IMR-90 (cell line): ENCODE measurements at regions not wholly inside any gene's neighbourhood (a gene's known extent, or its start where the extent isn't known, plus 50 kb on each side); places are given as distances from the start of the nearest gene placed in this dataset.

Experiments
- ATAC-seq: fragments of 200-7000 bp; cut with Tn5 transposase; 2 replicates; pipeline ENCODE4 v1.9.1; 2020; ENCODE audit warnings: low read depth, mild to moderate bottlenecking, moderate library complexity
- BruUV-seq: library from RNA; stranded (reverse); fragments of 400-500 nt; replicated peaks from 2 replicates; lab custom pipeline; 2021; lab: Mats Ljungman, UMichigan
- CTCF ChIA-PET: fragments of 300-600 bp; formaldehyde crosslinking; extraction: SDS; loops from one replicate; lab custom pipeline; 2021; ENCODE audit warnings: antibody characterized with exemption; lab: Yijun Ruan, JAX
- POLR2A ChIA-PET: fragments of 300-600 bp; sonication (Branson Sonifier 250); formaldehyde crosslinking; loops from one replicate; lab custom pipeline; 2022; ENCODE audit warnings: antibody characterized with exemption; ENCODE audit not compliant: unreplicated experiment; lab: Charles Lee
- DNase-seq: peaks from one replicate; pipeline ENCODE4 v3.0.0; 2013
- H2AFZ ChIP-seq: replicated peaks from 2 replicates; pipeline ENCODE3; 2013; ENCODE audit warnings: low read length, mild to moderate bottlenecking; ENCODE audit not compliant: poor library complexity
- H2AK5ac ChIP-seq: 2 replicates; pipeline ENCODE4 v1.6.1; 2013; ENCODE audit warnings: low read depth, low read length, inconsistent platforms
- H2AK9ac ChIP-seq: replicated peaks from 2 replicates; pipeline ENCODE3; 2013; ENCODE audit warnings: mild to moderate bottlenecking, low read depth, low read length, moderate library complexity; ENCODE audit not compliant: poor library complexity
- H2BK120ac ChIP-seq: 2 replicates; pipeline ENCODE4 v1.6.1; 2013; ENCODE audit warnings: low read depth, low read length, inconsistent platforms
- H2BK15ac ChIP-seq: 3 replicates; pipeline ENCODE4 v1.6.1; 2013; ENCODE audit warnings: low read depth, low read length, inconsistent platforms
- H2BK20ac ChIP-seq: 2 replicates; pipeline ENCODE4 v1.6.1; 2013; ENCODE audit warnings: low read depth, mild to moderate bottlenecking, inconsistent platforms, low read length, moderate library complexity
- H2BK5ac ChIP-seq: 2 replicates; pipeline ENCODE4 v1.6.1; 2013; ENCODE audit warnings: mild to moderate bottlenecking, low read depth, low read length, inconsistent platforms; ENCODE audit not compliant: poor library complexity, severe bottlenecking
- H3K14ac ChIP-seq: replicated peaks from 2 replicates; pipeline ENCODE4 v1.6.1; 2013; ENCODE audit warnings: low read depth, low read length, inconsistent platforms
- H3K18ac ChIP-seq: 2 replicates; pipeline ENCODE4 v1.6.1; 2013; ENCODE audit warnings: low read depth, low read length, control low read depth
- H3K23ac ChIP-seq: 2 replicates; pipeline ENCODE4 v1.6.1; 2013; ENCODE audit warnings: low read depth, low read length, inconsistent platforms
- H3K27ac ChIP-seq: 2 replicates; pipeline ENCODE4 v1.5.1; 2013; ENCODE audit warnings: mild to moderate bottlenecking, control low read depth, low read length; ENCODE audit not compliant: insufficient read depth
- H3K27me3 ChIP-seq: 2 replicates; pipeline ENCODE4 v1.6.1; 2013; ENCODE audit warnings: low read length; ENCODE audit not compliant: control insufficient read depth, insufficient read depth
- H3K36me3 ChIP-seq: 2 replicates; pipeline ENCODE4 v1.6.1; 2013; ENCODE audit warnings: low read length, mixed read lengths; ENCODE audit not compliant: control insufficient read depth, insufficient read depth
- H3K4ac ChIP-seq: 2 replicates; pipeline ENCODE4 v1.6.1; 2013; ENCODE audit warnings: low read depth, low read length, inconsistent platforms
- H3K4me1 ChIP-seq: 2 replicates; pipeline ENCODE4 v1.6.1; 2013; ENCODE audit warnings: low read length, mixed read lengths; ENCODE audit not compliant: control insufficient read depth, insufficient read depth
- H3K4me2 ChIP-seq: 2 replicates; pipeline ENCODE4 v1.6.1; 2013; ENCODE audit warnings: low read depth, mild to moderate bottlenecking, control low read depth, low read length, moderate library complexity
- H3K4me3 ChIP-seq: 2 replicates; pipeline ENCODE4 v1.5.1; 2013; ENCODE audit warnings: low read depth, mild to moderate bottlenecking, control low read depth, low read length, moderate library complexity; ENCODE audit not compliant: insufficient read depth
- H3K56ac ChIP-seq: 2 replicates; pipeline ENCODE4 v1.6.1; 2013; ENCODE audit warnings: low read length, inconsistent platforms; ENCODE audit not compliant: insufficient read depth; ENCODE audit errors: extremely low read depth
- H3K79me1 ChIP-seq, 2 experiments: 2 replicates each; pipeline ENCODE4 v1.6.1; 2013; ENCODE audit warnings: low read length in 2 of 2, inconsistent platforms in 1 of 2, low read depth in 1 of 2
- H3K9ac ChIP-seq: 2 replicates; pipeline ENCODE4 v1.6.1; 2013; ENCODE audit warnings: low read depth, low read length, control low read depth
- H3K9me1 ChIP-seq: 2 replicates; pipeline ENCODE4 v1.6.1; 2013; ENCODE audit warnings: low read length, inconsistent platforms; ENCODE audit not compliant: insufficient read depth
- H3K9me3 ChIP-seq: 2 replicates; pipeline ENCODE4 v1.6.1; 2013; ENCODE audit warnings: low read length; ENCODE audit not compliant: control insufficient read depth, insufficient read depth
- H4K20me1 ChIP-seq: 2 replicates; pipeline ENCODE4 v1.6.1; 2013; ENCODE audit warnings: low read length, inconsistent platforms; ENCODE audit not compliant: insufficient read depth
- H4K5ac ChIP-seq: 2 replicates; pipeline ENCODE4 v1.6.1; 2013; ENCODE audit warnings: mild to moderate bottlenecking, low read depth, low read length, control low read depth
- H4K8ac ChIP-seq, 2 experiments: 2 replicates each; pipeline ENCODE4 v1.6.1; 2013; ENCODE audit warnings: low read depth in 2 of 2, low read length in 2 of 2, control low read depth in 1 of 2, inconsistent platforms in 1 of 2
- H4K91ac ChIP-seq: 2 replicates; pipeline ENCODE4 v1.6.1; 2013; ENCODE audit warnings: low read depth, low read length, inconsistent platforms; ENCODE audit not compliant: insufficient read depth
- BHLHE40 ChIP-seq: fragments of 150-350 bp; IDR thresholded peaks from 2 replicates; pipeline ENCODE4 v1.6.1; 2016; ENCODE audit warnings: mild to moderate bottlenecking, low read depth, low read length
- CEBPB ChIP-seq: IDR thresholded peaks from 2 replicates; pipeline ENCODE4 v1.6.1; 2012; ENCODE audit warnings: low read depth, low read length, improper control_type of control experiment
- CTCF ChIP-seq: conservative IDR thresholded peaks from 2 replicates; pipeline ENCODE4 v1.5.1; 2012; ENCODE audit warnings: mild to moderate bottlenecking, low read depth, low read length, improper control_type of control experiment
- NFE2L2 ChIP-seq: fragments of 150-350 bp; IDR thresholded peaks from 2 replicates; pipeline ENCODE4 v1.6.1; 2016; ENCODE audit warnings: low read depth, mild to moderate bottlenecking, low read length
- RAD21 ChIP-seq: IDR thresholded peaks from 2 replicates; pipeline ENCODE4 v1.6.1; 2012; ENCODE audit warnings: low read length, improper control_type of control experiment
- RFX5 ChIP-seq: IDR thresholded peaks from 2 replicates; pipeline ENCODE4 v1.8.0; 2012; ENCODE audit warnings: low read depth, mild to moderate bottlenecking, low read length, moderate library complexity
- SMC3 ChIP-seq: fragments of 150-350 bp; IDR thresholded peaks from 2 replicates; pipeline ENCODE4 v1.6.1; 2016; ENCODE audit warnings: low read depth, mild to moderate bottlenecking, antibody characterized with exemption, low read length, moderate library complexity
- USF2 ChIP-seq: fragments of 150-350 bp; IDR thresholded peaks from 2 replicates; pipeline ENCODE4 v1.6.1; 2017; ENCODE audit warnings: mild to moderate bottlenecking, antibody characterized with exemption, low read length, low read depth
- WGBS, 2 experiments: methylation state at CpG; one replicate each; pipeline versions ENCODE4 v1.1.5 to v1.1.7; 2013; ENCODE audit warnings: missing lambda C conversion rate in 2 of 2; ENCODE audit not compliant: insufficient read length in 1 of 2; ENCODE audit errors: extremely low coverage in 2 of 2; 5-methylcytosine and 5-hydroxymethylcytosine counted together
- dilution Hi-C: fragments of 300-500 bp; cut with HindIII; formaldehyde crosslinking; loops from one replicate; pipeline ENCODE4 v1.14.3; 2018; ENCODE audit warnings: low sequenced_read_pairs; ENCODE audit not compliant: unreplicated experiment
- in situ Hi-C: fragments of 300-500 bp; cut with MboI; formaldehyde crosslinking; loops from 3 replicates; pipeline ENCODE4 v1.14.3; 2019; ENCODE audit warnings: low sequenced_read_pairs, inconsistent platforms, mixed read lengths
- intact Hi-C: fragments of 100-400 bp; cut with micrococcal nuclease; formaldehyde crosslinking; loops from 2 replicates; pipeline ENCODE4 v1.10.0; 2022

- Histone ChIP-seq H4K91ac (no peak overlapping the region), H3K9me1 (peaks cover 10% of the 10 kb centered on the region), H2AK9ac (no peak overlapping the region), H3K27me3 (peaks cover 4% of the 10 kb centered on the region; the same call in 1 of the 2 replicates), H3K18ac (peak overlapping the region; percentile 14), H3K4me1 (peaks cover 26% of the 10 kb centered on the region), H4K5ac (peak overlapping the region; percentile 9; the same call in 1 of the 2 replicates), H3K56ac (no peak overlapping the region), H3K79me1 (no peaks in the 10 kb centered on the region), H2AK5ac (no peak overlapping the region; the same call in 1 of the 2 replicates), H3K36me3 (no peaks in the 10 kb centered on the region), H3K4ac (peak overlapping the region; percentile 36; the same call in 1 of the 2 replicates), H3K14ac (no peak overlapping the region), H3K27ac (peak overlapping the region; percentile 21; the same call in 1 of the 2 replicates), H3K23ac (no peak overlapping the region), H3K9me3 (no peaks in the 10 kb centered on the region), H3K4me3 (no peak overlapping the region), H4K8ac (no peak overlapping the region), H3K4me2 (peak overlapping the region; percentile 11), H2BK15ac (no peak overlapping the region), H2BK20ac (peak overlapping the region; percentile 50; the same call in 1 of the 2 replicates), H2AFZ (no peak overlapping the region), H2BK120ac (peak overlapping the region; percentile 45; the same call in 1 of the 2 replicates), H3K9ac (no peak overlapping the region), H2BK5ac (peak overlapping the region; percentile 37), H4K20me1 (no peaks in the 10 kb centered on the region)
- intact Hi-C loops (loop anchor here (10.0 kb wide), 1 partner anchor 931 kb away; the partner anchor contains the start of gene IGFBP5), dilution Hi-C loops (no loop called here), in situ Hi-C loops (no loop called here)
- DNase-seq (peak; percentile 69), ATAC-seq (peak; percentile 15)
- WGBS, 2 experiments: no CpG with 5 or more reads among the region's 4 CpGs
- BruUV-seq: no TSS peak
- ChIA-PET CTCF (interaction anchor here (0.7 to 1.0 kb wide), 3 partner anchors 12 to 106 kb away, joined by 3 read pairs; no protein-coding TSS in a partner anchor), POLR2A (interaction anchor here (0.5 kb wide), 1 partner anchor 25 kb away, joined by 3 read pairs; no protein-coding TSS in a partner anchor)
- TF ChIP-seq RFX5 (no peak), USF2 (no peak), SMC3 (no peak), NFE2L2 (no peak), RAD21 (no peak), BHLHE40 (no peak), CTCF (no peak), CEBPB (peak; percentile 73)
Observed at GRCh38 chr2:217625557-217626169, 377.1 kb downstream of the TNS1 start.
